GM18502 (cell line): ENCODE measurements at regions not wholly inside any gene's neighbourhood (a gene's known extent, or its start where the extent isn't known, plus 50 kb on each side); places are given as distances from the start of the nearest gene placed in this dataset.
"Not testable (repeated sequence)": the region's sequence is repeated elsewhere in the genome, so short reads cannot be mapped to it uniquely, and the experiment has no call there.

Experiments used
- ATAC-seq: cut with Tn5 transposase; IDR thresholded peaks from one replicate; pipeline ENCODE4 v1.9.1; 2021; ENCODE audit warnings: mild to moderate bottlenecking; ENCODE audit not compliant: unreplicated experiment, poor library complexity

DNA sequence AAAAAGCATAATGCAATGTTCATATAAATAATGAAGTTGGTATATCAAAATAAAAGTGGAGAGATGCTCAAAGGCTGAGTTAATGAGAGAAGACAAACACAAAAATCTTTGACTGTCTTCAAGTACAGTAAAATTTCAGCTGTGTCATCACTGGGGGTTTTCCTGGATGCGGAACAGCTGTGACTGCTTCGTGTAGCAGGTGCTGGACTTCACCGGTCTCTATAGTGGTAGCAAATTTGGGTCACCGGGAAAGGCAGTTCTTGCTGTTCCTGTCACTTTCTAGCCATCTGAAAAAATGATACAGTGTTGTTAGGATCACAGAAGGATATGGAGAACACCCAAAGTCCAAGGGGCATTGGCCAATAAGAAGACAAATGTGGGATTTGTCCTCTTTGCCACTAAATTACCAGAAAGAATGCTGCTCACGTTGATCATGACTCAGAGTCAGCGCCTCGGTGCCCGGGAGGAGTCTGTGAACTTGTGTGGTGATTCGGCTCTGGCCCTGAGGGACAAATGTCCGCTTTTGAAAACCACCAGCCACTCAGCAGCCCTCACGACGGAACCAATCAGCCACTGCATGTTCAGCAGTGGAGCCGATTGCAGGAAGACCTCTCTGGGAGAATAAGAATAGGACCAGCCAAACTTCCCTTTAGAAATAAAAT is 230.1 kb upstream of the FAT1 start:
- ATAC-seq, result no peak

DNA sequence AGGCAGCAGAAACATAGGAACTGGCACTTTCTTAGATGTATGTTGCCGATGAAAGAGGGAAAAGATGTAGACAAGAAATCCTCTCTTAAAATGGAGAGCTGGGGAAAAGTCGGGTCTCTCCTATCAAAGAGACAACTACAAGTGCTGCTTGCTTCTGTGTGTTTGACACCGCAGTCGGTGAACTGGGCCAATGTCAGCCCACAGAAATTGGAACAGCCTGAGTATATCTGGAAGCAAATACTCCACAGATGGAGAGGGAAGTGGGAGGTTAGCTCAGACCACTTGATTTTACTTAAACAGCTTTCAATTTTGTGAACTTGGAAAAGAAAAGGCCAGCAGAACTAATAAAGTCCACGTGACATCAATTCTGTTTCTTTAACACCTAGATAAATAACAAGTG is 230.9 kb upstream of the FAT1 start:
- no peak for ATAC-seq

GRCh38 chr4:186954956-186955355 is 231.3 kb upstream of the FAT1 start:
- no peak for ATAC-seq

GRCh38 chr4:186957952-186958555 is 234.4 kb upstream of the FAT1 start:
- no peak for ATAC-seq

GRCh38 chr4:186958726-186959350 is 235.2 kb upstream of the FAT1 start:
- no peak for ATAC-seq

DNA sequence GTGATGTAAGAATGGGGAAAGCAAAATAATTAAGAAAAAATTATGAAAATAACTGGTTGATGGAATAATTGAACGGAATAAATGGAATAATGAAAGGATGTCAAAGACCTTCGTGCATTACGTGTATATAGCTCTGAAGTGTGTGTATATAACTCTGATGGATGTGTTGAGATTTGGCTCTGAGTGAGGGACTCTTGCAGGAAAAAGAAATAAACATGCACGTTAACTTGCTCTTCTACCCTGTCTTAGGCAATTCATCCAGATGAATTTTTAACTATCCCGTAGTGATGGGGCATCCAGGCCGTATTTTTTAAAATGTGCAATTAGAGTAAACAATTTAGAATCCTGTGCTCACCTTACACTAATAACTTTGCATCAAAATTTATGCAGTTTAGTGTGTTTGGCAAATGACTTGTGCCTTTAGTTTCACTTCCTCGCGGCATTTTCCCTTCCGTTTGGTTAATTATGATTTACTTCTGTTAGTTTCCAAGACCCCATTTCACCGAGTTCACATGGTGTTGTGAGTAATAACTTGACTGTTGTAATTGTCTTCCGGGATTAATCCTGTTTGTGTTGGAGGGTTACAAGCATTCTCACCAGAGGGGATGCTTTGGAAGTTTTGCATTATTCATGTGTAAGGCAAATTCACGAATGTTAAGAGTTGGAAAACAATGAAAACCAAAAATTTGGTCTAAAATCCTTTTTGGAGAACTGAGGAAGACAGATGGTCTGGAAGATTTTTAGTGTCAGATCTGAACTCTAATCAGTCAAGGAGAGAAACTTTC is 256.5 kb upstream of the FAT1 start:
- ATAC-seq, result no peak

DNA sequence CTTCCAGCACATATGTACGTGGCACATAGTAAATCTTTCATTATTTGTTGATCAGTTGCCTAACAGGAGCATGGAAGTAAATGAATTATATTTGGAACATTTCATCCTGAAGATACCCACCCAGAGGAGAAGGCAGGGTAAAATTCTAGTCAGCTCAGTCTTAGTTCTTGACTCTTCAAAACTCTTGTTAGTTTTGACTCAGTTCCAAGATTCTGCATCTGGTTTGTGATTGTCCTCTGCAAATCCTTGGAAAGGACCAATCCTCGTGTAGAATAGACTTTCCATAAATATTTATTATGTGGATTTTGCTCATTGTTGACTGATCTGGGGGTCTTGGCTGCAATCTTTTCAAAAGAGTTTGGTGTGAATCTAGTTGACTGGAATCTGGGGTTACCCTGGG is 257.5 kb upstream of the FAT1 start:
- no peak for ATAC-seq

GRCh38 chr4:186982160-186982559 is 258.5 kb upstream of the FAT1 start:
- ATAC-seq, result no peak

GRCh38 chr4:186984105-186984644 is 260.5 kb upstream of the FAT1 start:
- ATAC-seq, result no peak

DNA sequence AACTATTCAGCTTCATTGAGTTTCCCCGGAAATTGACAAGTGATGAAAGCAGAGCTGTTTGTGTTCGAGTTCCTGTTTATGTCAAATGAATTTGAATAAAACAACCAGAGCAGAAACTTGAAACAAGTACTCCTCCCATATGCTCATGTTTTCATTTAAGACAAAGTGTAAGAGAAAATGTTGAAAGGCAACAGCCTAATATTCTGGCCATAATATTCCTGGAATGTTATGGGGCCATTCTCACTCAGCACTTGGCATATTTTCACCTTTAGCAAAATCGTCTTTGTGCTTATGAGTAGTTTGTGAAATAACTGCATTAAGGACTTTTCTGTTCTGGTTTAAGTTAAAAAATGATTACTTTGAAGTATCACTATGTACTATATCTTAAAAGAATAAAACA is 276.0 kb upstream of the FAT1 start:
- ATAC-seq, result no peak

GRCh38 chr4:187000281-187000680 is 276.6 kb upstream of the FAT1 start:
- no peak for ATAC-seq

DNA sequence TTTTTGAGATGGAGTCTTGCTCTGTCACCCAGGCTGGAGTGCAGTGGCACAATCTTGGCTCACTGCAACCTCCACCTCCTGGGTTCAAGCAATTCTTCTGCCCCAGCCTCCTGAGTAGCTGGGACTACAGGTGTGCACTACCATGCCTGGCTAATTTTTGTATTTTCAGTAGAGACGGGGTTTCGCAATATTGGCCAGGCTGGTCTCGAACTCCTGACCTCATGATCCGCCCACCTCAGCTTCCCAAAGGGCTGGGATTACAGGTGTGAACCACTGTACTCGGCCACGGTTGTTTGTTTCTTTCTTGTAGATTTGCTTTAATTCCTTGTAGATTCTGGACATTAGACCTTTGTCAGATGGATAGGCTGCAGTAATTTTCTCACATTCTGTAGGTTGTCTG is 278.5 kb upstream of the FAT1 start:
- ATAC-seq, result not testable (repeated sequence)

- no peak for ATAC-seq
These were observed 281.0 kb upstream of the FAT1 start for GRCh38 chr4:187004628-187005027.

DNA sequence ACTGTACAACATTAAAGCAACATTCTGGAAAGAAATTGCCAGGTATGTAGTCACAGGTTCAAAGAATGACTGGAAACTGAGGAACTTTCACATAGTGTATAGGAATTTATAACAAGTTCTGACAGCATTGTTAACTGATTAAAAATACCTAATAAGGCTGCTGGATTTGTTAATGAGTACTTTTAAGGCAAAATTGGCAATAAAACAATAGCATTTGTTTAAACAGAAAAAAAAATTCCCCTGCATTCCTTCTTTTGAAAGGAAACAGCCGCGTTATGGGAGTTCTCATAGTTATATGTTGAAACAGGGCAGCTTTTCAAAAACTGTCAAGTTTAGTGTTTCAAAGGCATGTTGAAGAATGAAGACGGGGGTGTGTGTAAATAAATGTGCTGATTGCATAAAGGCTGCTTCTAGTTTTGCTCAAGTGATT is 282.5 kb upstream of the FAT1 start:
- ATAC-seq, result no peak

DNA sequence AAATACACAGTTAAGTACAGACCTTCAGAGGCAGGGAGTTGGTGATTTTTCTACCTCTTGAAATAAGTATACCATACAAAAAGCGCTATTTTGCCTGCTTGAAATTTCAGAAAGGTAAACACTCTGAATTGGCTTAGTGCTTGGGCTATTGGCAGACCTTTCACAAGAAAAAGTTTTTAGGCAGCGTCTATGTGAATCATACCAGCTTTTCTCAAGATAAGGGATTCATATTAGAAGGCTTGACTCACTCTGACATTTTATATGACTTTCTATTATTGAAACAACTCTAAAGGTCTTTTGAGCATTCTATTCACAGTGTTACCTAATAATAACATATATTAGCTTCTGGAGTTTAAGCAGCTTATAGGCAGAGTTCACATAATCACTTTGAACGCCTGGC is 286.4 kb upstream of the FAT1 start:
- no peak for ATAC-seq

- no peak for ATAC-seq
These were observed 292.4 kb upstream of the FAT1 start for GRCh38 chr4:187016101-187016500.

GRCh38 chr4:187017147-187017546 is 293.5 kb upstream of the FAT1 start:
- ATAC-seq, result no peak

GRCh38 chr4:187019896-187020295 is 296.2 kb upstream of the FAT1 start:
- ATAC-seq, result no peak

- no peak for ATAC-seq
These were observed 297.0 kb upstream of the FAT1 start for GRCh38 chr4:187020676-187021075.

GRCh38 chr4:187021436-187022205 is 298.0 kb upstream of the FAT1 start:
- no peak for ATAC-seq
